GM12873 (cell line): ENCODE measurements at regions not wholly inside any gene's neighbourhood (a gene's known extent, or its start where the extent isn't known, plus 50 kb on each side); places are given as distances from the start of the nearest gene placed in this dataset.

Experiments
- CTCF ChIP-seq: IDR thresholded peaks from 2 replicates; pipeline ENCODE4 v1.5.1; 2012; ENCODE audit warnings: low read depth, mild to moderate bottlenecking, moderate library complexity, low read length, control low read depth; ENCODE audit not compliant: insufficient read depth; ENCODE audit errors: missing control alignments

GRCh38 chr14:34361504-34362011, 100.5 kb downstream of the SPTSSA start:
- TF ChIP-seq CTCF, result no peak

- no peak for TF ChIP-seq CTCF
Measured at GRCh38 chr14:34359420-34360117, 102.5 kb downstream of the SPTSSA start.

GRCh38 chr14:34356264-34356654, 105.8 kb downstream of the SPTSSA start:
- TF ChIP-seq CTCF, result no peak

GRCh38 chr14:34355584-34356263, 106.3 kb downstream of the SPTSSA start:
- no peak for TF ChIP-seq CTCF

- TF ChIP-seq CTCF, result no peak
Measured at GRCh38 chr14:34354556-34354955, 107.5 kb downstream of the SPTSSA start.

- TF ChIP-seq CTCF, result no peak
Measured at GRCh38 chr14:34350903-34351302, 111.1 kb downstream of the SPTSSA start.

- no peak for TF ChIP-seq CTCF
Measured at GRCh38 chr14:34348592-34348991, 113.4 kb downstream of the SPTSSA start.
